Fibroblast of peridontal ligament (primary cell): ENCODE measurements at regions not wholly inside any gene's neighbourhood (a gene's known extent, or its start where the extent isn't known, plus 50 kb on each side); places are given as distances from the start of the nearest gene placed in this dataset.

Experiments
- DNase-seq: peaks from one replicate; pipeline ENCODE4 v3.0.0-alpha.2; 2010; ENCODE audit errors: extremely low read depth

DNA sequence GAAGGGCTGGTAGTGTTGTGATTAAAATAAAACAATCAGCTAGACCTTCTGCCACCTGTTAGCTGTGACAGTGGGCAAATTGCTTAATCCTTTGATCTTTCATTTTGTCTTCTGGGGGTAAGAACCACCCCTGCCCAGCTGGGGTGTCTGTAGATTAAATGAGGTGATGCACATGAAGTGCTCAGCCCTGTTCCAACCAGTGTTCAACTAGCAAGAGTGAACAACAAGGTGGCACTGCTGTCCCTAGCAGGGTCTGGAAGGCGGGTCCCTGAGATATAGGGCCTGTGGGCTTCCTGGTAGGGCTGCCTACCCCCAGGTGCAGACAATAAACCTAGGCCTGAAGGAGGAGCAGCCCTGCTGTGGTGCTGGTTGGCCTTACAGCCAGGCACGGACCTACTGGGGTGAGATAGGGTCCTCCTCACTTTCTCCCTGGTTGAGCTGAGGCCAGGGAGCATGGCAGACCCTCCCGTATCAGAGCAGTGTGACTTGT is 60.6 kb downstream of the ARL6IP4 start:
- DNase-seq = no peak

DNA sequence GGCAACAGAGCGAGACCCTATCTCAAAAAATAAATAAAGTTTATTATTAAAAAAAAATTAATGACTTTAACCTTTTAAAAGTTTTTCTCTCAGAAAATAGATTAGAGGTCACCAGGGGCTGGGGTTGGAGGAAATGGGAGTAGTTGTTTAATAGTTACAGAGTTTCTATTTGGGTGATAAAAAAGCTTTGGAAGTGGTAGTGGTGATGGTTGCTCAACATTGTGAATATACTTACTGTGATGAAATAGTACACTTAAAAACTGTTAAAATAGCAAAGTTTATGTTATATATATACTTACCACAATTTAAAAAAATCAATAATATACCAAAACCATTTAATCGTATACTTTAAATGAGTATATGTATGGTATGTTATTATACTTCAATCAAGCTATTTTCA is 59.6 kb downstream of the ARL6IP4 start:
- no peak for DNase-seq

GRCh38 chr12:123038966-123039365 is 58.5 kb downstream of the ARL6IP4 start:
- no peak for DNase-seq

DNA sequence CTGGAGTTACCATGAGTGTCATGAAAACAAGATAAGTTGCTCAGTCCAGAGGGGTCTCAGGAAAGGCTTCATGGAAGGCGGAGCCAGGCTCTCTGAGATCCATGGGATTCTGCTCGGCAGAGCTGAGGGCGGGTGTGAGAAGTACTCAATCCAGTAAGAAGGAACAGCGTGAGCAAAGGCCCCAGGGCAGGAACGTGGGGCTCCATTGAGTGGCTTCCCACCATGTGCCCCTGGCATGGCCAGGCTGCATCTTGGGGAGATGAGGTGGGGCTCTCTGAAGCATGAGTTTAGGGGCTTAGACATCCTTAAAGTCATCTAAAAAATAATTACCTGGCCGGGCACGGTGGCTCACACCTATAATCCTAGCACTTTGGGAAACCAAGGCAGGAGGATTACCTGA is 58.0 kb downstream of the ARL6IP4 start:
- no peak for DNase-seq

- no peak for DNase-seq
These were observed 57.3 kb downstream of the ARL6IP4 start for GRCh38 chr12:123037791-123038190.

DNA sequence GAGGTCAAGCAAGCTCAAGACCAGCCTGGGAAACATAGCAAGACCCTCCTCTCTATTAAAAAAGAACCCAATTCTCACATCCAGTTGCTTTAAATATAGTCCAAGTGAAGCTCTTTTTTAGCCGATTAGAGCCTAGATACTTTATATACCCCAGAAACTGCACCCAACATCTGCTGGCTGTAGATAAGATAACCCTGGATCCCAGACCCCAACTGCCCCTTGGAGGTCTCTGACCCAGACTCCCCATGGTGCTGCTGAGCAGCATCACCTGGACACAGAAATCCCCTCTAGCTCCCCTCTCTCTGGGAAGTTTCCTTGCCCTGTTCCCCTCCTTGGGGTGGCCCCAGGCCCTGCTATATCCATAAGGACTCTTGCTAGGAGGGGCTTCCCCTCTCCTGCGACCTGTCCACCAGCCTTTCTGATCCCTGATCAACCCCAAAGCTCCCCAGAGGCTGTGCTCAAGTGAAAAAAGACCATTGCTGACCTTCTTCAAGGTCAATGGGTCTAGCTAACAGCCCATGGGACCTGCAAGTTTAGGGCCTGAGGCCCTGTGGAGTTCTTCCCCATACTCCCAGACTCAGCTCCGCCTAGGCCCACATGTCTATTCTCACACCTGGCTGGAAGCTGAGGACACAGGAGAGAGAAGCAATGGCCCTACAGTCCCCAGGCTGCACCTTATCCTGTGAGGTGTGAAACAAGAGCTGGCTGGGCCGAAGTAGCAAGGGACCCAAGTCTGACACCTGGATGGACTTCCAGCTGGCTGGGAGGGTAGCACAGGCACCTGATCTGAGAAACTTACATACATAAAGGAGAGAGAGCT is 56.2 kb downstream of the ARL6IP4 start:
- no peak for DNase-seq

- no peak for DNase-seq
These were observed 55.4 kb downstream of the ARL6IP4 start for GRCh38 chr12:123035841-123036240.

DNA sequence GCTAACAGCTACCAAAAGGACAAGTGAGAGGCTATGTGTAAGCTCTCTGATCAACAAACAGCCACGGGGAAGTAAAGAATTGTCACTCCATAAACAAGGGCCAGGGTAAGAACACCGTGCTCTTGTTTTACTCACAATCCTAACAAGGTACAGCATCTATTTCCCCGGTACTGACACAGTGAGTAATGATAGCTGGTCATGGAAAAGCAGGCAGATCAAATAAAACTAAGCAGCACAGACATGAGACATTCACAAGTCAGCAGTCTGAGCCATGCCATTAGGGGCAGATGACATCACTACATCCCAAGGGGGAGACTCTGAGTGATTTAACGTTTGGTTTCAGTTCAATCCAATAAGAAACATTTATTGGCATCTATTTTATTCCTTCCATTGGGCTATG is 54.4 kb downstream of the ARL6IP4 start:
- peak; percentile 77 for DNase-seq

DNA sequence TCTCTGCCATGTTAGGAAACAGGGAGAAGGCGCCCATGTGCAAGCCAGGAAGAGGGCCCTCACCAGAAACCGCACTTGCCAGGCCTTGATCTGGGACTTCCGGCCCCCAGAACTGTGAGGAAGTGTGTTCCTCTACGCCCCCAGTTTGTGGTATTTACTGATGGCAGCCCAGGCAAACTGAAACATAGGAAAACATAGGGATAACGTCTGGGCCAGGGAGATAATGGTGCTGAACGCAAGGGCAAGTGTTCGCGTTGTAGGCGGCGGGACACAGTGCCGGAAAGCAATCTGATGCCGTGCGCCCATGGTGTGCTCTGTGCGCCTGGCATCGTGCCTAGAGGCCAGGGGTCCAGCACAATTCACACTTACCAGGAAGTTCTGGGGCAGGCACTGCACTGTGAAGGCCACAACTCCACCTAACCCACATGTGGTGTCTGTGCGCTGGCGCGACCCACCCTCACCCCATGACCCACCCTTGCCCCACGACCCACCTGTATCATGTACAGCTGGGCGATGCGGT is 53.6 kb downstream of the ARL6IP4 start:
- DNase-seq = no peak

DNA sequence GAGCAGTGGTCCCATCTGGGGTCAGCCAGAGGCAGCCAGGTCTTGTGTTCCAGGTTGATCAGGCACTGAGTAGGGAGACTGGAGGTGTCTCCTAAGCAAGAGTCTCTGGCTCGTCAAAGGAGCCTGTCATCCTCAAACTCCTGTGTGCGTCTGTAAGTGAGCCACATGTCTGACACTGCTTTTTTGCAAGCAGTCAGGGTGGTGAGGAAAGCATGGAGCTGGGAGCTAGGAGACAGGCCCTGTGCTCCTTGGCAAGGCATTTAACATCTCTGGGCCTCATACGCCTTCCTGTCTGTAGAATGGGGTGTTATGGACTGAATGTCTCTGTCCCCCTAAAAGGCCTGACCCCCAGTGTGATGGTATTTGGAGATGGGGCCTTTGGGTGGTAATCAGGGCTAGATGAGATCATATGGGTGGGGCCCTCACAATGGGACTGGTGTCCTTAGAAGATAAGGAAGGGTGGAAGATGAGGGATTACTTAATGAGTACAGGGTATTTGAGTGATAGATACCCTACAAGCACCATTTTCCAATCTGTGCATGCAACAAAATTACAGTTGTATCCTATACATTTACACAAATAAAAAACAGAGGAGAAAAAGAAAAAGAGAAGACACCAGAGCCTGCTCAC is 53.0 kb downstream of the ARL6IP4 start:
- DNase-seq = no peak

GRCh38 chr12:123032736-123033391 is 52.4 kb downstream of the ARL6IP4 start:
- no peak for DNase-seq
